Activated CD4-positive, CD25-positive, alpha-beta regulatory T cell (primary cell): ENCODE measurements at regions not wholly inside any gene's neighbourhood (a gene's known extent, or its start where the extent isn't known, plus 50 kb on each side); places are given as distances from the start of the nearest gene placed in this dataset.
"Not testable (repeated sequence)": the region's sequence is repeated elsewhere in the genome, so short reads cannot be mapped to it uniquely, and the experiment has no call there.

Source experiments
- DNase-seq, 4 experiments: peaks; one replicate each; lab custom pipeline; 2025; lab: John Stamatoyannopoulos, UW

- DNase-seq: no peak
These were observed 145.6 kb downstream of the HSD17B3 start for GRCh38 chr9:96156171-96156974.

DNA sequence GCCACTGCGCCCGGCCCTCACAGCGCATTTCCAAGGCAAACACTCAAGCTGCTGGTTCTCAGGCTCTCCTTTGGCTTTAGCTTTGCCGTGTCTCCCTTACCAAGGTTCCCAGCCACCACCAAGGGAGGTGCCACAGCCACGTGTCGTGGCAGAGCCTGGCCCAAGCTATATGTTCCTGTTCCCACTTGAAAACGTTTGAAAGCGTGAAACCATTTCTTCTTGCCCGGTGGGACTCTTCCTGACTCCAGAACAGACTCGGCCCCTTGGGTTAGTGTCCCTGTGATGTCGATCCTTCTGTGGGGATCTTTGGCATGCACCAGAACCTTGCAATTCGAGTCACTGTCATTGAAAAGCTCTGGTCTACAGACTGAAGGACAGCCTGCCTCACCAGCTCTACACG lies 147.9 kb downstream of the HSD17B3 start:
- no peak for DNase-seq

GRCh38 chr9:96152550-96152949 lies 149.4 kb downstream of the HSD17B3 start:
- no peak for DNase-seq

DNA sequence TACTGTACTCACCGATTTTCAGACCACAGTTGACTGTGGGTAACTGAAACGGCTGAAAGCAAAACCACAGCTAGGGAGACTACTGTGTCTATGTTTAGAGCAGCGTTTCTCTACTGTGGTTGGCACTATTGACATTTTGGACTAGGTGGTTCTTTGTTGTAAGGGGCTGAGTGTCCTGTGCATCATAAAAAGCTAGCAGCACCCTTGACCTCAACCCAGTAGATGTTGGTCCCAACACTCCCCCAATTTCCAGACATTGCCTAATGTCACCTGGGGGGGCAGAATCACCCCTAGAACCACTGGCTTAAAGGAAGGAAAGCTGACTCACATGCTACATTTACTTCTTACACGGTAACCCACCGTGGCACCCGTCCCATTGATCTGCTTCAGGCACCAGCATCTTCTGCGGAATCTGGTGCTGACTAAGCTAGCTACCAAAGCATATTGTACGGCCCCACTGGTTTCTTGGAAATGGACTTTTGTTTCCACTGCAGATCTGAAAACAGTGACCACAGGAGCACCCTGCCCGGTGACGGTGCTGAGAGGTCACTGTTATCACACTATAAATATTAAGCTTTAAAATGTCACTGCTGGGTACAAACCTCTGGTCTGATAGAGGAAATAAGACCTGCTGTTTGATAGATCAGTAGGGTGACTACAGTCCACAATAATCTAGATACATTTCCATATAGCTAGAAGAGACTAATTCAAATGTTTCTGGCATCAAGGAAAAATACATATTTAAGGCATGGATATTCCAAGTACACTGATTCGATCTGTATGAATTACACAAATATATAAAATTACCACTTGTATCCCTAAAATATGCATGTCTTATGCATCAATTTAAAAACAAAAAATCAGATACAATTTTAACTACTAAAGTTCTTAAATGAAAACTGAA lies 151.4 kb downstream of the HSD17B3 start:
- no peak for DNase-seq

- DNase-seq: no peak
These were observed 152.3 kb downstream of the HSD17B3 start for GRCh38 chr9:96149533-96150280.

GRCh38 chr9:96148634-96149532 lies 153.1 kb downstream of the HSD17B3 start:
- no peak for DNase-seq

DNA sequence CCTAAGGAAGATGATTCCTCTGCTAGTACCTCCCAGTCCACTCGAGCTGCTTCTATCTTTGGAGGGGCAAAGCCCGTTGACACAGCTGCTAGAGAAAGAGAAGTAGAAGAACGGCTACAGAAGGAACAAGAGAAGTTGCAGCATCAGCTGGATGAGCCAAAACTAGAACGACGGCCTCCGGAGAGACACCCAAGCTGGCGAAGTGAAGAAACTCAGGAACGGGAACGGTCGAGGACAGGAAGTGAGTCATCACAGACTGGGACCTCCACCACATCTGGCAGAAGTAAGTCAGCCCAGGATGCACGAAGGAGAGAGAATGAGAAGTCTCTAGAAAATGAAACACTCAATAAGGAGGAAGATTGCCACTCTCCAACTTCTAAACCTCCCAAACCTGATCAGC lies 154.9 kb downstream of the HSD17B3 start:
- not testable (repeated sequence) for DNase-seq

DNA sequence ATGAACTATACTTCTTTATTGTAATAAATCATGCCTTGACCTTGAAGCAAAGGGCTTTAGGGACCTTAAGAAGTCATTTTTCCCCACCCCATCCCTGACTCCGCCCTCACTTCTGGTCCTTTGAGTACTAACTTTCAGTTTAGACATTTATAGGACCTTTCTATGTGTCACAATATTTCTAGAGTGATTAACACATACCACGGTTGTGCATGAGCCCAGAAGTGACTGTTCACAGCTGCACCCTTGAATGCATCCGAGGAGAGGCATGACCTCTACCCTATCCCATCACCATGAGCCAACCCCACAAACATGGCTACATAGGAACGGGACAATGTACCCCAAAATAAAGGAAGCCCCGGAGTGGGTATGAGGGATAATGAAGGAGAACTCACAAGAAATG lies 160.3 kb downstream of the HSD17B3 start:
- DNase-seq: no peak

GRCh38 chr9:96141128-96141474 lies 160.9 kb downstream of the HSD17B3 start:
- DNase-seq: no peak

- DNase-seq: no peak
These were observed 161.5 kb downstream of the HSD17B3 start for GRCh38 chr9:96140296-96141127.

DNA sequence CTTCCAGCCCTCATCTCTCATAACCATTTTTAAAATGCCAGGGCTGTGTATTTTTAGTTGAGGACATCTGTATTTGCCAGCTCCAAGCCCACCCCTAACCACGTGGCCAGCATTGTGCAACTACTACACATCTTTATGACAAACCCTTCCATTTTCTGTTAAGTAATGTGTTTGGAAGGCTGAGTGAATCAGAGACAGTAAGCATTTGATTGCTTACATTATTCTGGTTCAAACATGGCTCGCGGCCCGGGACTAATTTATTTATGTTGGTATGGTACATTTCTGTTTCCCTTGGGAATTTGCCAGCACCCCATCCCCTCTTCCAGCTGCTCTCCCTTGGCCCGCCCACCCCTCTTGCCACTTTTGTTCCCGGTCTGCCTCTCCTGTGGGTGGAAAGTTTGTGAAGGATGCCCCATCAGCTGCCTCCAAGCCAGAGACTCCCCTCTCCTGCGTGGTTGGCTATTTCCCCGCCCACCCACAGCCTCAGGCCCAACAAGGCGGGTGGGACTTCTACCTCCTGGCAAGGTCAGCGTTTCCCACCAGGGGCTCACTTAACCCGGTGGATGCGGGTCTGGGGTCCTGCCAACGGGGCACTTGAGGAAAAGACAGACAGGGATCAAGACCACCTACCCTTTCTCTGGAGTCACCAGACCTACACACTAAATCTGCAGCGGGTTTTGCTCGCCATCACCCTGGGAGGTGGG lies 162.2 kb downstream of the HSD17B3 start:
- DNase-seq: no peak

DNA sequence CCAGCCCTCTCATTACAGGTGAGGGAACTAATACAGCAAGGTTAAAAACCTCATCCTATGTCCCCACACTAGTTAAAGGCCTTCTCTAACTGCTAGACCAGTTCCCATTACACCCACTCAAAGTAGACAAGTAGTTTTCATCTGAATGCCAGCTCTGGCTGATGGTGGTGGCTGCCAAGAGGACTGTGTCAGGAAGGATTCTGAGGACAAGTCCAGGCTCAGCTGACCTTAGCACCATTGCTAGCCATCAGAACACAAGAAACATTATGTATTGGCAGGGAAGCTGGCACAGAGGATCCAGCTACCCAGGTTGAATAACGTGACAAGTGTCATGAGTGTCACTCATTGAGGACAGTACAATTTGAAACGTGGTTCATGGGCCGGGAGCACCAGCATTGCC lies 163.4 kb downstream of the HSD17B3 start:
- no peak for DNase-seq

DNA sequence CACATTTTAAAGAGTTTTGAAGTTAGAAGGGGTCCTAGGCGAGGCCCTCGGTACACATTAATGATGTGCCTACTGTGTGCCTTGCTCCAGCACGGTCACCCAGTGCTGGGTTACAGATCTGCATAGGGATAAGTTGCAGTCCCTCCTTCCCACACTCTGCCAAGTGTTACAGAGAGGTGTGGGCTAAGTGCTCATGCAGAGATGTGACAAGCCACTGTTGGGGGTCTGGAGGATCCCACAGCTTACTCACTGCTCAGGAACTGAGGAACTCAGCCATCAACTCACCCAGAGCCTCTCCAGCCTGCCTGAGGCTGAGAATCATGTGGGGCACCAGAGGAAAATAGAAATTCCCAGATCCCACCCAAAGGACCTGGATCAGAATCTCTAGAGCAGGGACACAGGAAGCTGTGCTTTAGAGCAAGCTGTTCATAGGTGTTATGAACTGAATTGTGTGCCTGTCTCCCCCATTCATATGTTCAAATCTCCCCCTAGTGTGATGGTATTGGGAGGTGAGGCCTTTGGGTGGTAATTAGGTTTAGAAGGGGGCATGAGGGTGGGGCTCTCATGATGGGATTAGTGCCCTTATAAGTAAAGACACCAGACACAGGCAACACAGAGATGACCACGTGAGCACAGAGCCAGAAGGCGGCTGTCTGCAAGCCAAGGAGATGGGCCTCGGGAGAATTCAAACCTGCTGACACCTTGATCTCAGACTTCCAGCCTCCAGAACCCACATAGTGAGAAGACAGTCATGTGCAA lies 164.1 kb downstream of the HSD17B3 start:
- DNase-seq: no peak

DNA sequence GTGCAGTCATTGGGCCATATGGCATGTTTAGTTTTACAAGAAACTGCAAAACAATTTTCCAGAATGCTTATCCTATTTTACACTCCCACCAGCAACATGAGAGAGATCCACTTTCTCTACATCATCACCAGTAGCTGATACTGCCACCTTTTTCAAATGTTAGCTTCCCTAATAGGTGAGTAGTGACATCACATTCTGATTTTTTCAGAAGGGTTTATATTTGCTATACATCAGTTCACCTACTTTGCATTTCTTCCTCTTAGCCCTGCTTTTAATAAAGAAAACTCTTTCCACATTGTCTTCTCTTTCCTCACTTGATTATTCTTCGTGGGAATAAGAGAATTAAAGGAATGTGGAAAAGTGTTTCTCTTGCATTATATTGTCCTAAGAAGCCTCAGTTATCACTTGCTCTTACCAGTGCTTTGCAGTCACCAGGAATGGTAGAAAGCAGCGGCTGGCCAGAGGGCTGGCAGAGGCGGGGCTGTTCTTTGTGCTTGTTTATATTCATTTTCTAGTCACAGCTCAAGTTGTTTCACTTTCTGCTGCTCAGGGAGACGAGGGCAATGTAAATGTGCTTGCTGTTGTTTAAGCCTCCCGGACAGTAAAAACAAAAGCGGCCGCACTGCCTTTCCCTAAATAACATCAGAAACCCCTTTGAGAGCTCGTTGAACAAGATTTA lies 164.8 kb downstream of the HSD17B3 start:
- no peak for DNase-seq

DNA sequence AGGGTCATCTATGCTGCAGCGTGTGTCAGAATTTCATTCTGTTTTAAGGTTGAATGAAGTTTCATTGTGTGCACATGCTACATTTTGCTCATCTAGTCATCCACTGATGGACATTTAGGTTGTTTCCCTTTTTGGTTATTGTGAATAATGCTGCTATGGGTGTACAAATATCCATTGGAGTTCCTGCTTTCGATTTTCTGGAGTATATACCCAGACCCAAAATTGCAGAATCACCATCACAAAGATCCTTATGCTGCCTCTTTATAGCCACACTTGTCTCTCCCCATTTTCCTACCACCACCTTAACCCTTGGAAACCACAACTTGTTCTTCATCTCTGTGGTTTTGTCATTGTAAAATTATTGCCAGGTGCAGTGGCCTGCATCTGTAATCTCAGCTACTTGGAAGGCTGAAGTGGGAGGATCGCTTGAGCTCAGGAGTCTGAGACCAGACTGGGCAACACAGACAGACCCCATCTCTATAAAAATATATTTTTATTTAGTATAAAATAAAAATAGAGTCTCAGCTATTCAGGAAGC lies 166.2 kb downstream of the HSD17B3 start:
- no peak for DNase-seq

- no peak for DNase-seq
These were observed 166.8 kb downstream of the HSD17B3 start for GRCh38 chr9:96135076-96135752.

GRCh38 chr9:96133321-96134021 lies 168.5 kb downstream of the HSD17B3 start:
- DNase-seq: no peak
